ENCODE measurements at regions not wholly inside any gene's neighbourhood (a gene's known extent, or its start where the extent isn't known, plus 50 kb on each side); places are given as distances from the start of the nearest gene placed in this dataset.

GRCh38 chr13:64266024-64266423 is 2850.4 kb upstream of the PCDH20 start:
- TF ChIP-seq POLR2A (IDR thresholded peaks at IDR 0.05), result no peak
- TF ChIP-seq CTCF (IDR thresholded peaks at IDR 0.05), result no peak
